ENCODE measurements at regions not wholly inside any gene's neighbourhood (a gene's known extent, or its start where the extent isn't known, plus 50 kb on each side); places are given as distances from the start of the nearest gene placed in this dataset.

DNA sequence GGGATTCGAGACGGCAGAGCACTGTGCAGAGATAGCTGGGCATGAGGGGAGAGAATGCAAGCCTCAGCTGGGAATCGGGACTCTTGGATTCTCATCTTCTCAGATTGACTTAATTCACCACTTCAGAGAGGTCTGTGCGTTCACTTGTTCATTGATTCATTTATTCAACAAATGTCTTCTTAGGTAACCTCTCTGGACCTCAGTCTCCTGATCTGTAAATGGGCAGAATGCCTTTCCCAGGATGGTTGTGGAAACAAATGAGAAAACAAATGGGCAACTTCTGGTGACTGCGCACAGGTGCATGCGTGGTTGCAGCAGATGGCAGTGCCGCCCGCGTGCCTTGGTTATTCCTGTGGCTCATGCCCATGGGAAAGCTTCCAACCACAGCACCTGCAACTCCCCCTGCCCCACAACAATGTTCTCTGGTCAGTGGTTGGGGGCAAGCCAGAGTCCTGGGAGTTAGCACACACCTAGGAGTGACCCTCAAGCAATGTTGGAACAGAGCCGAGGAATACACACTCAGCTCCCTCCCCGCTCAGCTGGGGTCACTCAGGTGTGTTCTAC, 110.1 kb upstream of the RUNX3 start:
- POLR2A ChIA-PET: no interaction called here
- no TSS peak for BruUV-seq (replicated peaks)

DNA sequence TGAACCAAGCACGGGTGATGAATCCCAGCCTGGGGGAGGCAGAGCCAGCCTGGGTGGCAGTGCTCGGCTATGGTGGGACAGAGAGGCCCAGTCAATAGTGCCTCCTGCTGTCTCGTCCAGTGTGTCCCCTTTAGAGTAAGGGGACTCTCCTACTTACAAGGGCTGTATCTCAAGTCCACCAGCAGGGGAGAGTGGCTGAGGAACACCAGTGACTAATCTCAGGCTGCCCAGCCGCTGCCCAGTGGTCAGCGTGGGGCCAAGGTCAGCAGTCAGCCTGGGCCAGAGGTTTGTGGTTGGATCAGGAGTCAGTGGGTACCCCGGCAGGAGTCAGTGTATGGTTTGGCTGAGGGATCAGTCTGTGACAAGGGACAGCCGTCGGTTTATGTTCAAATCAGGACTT, 109.2 kb upstream of the RUNX3 start:
- ATAC-seq (peak; percentile 52), DNase-seq (ENCODE audit: low spot score) (no peak), FAIRE-seq (no peak)
- Histone ChIP-seq H3K79me2 (ENCODE audit: insufficient read depth, low read length) (no peaks in the 10 kb centered on the region), H4K20me1 (ENCODE audit: insufficient read depth, low read length) (no peaks in the 10 kb centered on the region), H3K4me1 (ENCODE audit: insufficient read depth, low read length) (0 out of 2 replicates have a peak, but pooled peaks cover under 1% of the 10 kb centered on the region), H3K4me3 (replicated peaks in 1 of 3; ENCODE audit: insufficient read depth in 1 of 3, low read depth in 2 of 3, low read length in 3 of 3) (no peak overlapping the region), H3K27ac (ENCODE audit: extremely low read length, insufficient read depth, low read length) (no peak overlapping the region), H3K27me3 (ENCODE audit: control insufficient read depth in 1 of 2, insufficient read depth in 2 of 2, low read length in 2 of 2) (peaks cover under 1 to 10% of the 10 kb centered on the region in 2 experiments; a peak in 1 of 5 replicates), H3K9me3 (ENCODE audit: low read length) (no peaks in the 10 kb centered on the region), H3K4me2 (ENCODE audit: low read depth, low read length) (no peak overlapping the region), H3K9ac (ENCODE audit: insufficient read depth, low read depth, low read length) (no peak overlapping the region), H3K36me3 (replicated peaks in 1 of 2; ENCODE audit: control insufficient read depth in 1 of 2, insufficient read depth in 2 of 2, low read length in 2 of 2) (no peaks in the 10 kb centered on the region), H2AFZ (ENCODE audit: low read length) (no peak overlapping the region)
- ChIA-PET POLR2A (no interaction called here), CTCF (ENCODE audit: low intra/inter-chr PET ratio, low total read pairs) (no interaction called here)
- in situ Hi-C loops (cut with HindIII; ENCODE audit: extremely low pct_ligation_motif_present, low pct_unique_long_range_greater_than_20kb): loop anchor here (5.0 kb wide), 2 partner anchors 107 to 192 kb away; partner anchors contain the start of gene RUNX3
- WGBS (ENCODE audit: low lambda C conversion rate): no CpG with 5 or more reads among the region's 8 CpGs
- BruUV-seq (replicated peaks): no TSS peak
- intact Hi-C loops (cut with micrococcal nuclease; ENCODE audit: unreplicated experiment): loop anchor here (5.0 kb wide), 1 partner anchor 168 kb away; no protein-coding TSS in a partner anchor
- TF ChIP-seq, protein P1, sequence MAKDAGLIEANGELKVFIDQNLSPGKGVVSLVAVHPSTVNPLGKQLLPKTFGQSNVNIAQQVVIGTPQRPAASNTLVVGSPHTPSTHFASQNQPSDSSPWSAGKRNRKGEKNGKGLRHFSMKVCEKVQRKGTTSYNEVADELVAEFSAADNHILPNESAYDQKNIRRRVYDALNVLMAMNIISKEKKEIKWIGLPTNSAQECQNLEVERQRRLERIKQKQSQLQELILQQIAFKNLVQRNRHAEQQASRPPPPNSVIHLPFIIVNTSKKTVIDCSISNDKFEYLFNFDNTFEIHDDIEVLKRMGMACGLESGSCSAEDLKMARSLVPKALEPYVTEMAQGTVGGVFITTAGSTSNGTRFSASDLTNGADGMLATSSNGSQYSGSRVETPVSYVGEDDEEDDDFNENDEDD (CRISPR knock-in tag; IDR thresholded peaks at IDR 0.05; ENCODE audit: borderline replicate concordance): no peak
- no peak for TF ChIP-seq RXRB (CRISPR knock-in tag; IDR thresholded peaks at IDR 0.05; ENCODE audit: borderline replicate concordance)
- TF ChIP-seq, protein P2, sequence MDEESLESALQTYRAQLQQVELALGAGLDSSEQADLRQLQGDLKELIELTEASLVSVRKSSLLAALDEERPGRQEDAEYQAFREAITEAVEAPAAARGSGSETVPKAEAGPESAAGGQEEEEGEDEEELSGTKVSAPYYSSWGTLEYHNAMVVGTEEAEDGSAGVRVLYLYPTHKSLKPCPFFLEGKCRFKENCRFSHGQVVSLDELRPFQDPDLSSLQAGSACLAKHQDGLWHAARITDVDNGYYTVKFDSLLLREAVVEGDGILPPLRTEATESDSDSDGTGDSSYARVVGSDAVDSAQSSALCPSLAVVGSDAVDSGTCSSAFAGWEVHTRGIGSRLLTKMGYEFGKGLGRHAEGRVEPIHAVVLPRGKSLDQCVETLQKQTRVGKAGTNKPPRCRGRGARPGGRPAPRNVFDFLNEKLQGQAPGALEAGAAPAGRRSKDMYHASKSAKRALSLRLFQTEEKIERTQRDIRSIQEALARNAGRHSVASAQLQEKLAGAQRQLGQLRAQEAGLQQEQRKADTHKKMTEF (CRISPR knock-in tag; IDR thresholded peaks at IDR 0.05): no peak
- TF ChIP-seq SIX1 (CRISPR knock-in tag; IDR thresholded peaks at IDR 0.05; ENCODE audit: borderline replicate concordance): no peak
- TF ChIP-seq ZNF550 (CRISPR knock-in tag; IDR thresholded peaks at IDR 0.05; ENCODE audit: borderline replicate concordance): no peak
- no peak for TF ChIP-seq ZNF383 (CRISPR knock-in tag; IDR thresholded peaks at IDR 0.05; ENCODE audit: borderline replicate concordance)
- no peak for TF ChIP-seq MED1 (CRISPR knock-in tag; IDR thresholded peaks at IDR 0.05)
- no peak for TF ChIP-seq NCOR1 (IDR thresholded peaks at IDR 0.05; ENCODE audit: borderline replicate concordance, low read length)
- TF ChIP-seq U2AF2 (IDR thresholded peaks at IDR 0.05; ENCODE audit: low read depth, low read length): no peak
- 0 out of 2 replicates have a peak, but pooled peaks have one; percentile 13 for TF ChIP-seq STAG1 (CRISPR knock-in tag; IDR thresholded peaks at IDR 0.05)
- no peak for TF ChIP-seq ZFP82 (CRISPR knock-in tag; IDR thresholded peaks at IDR 0.05; ENCODE audit: borderline replicate concordance)
- TF ChIP-seq SIN3B (IDR thresholded peaks at IDR 0.05; ENCODE audit: low read length): no peak
- TF ChIP-seq ZBTB38 (CRISPR knock-in tag; IDR thresholded peaks at IDR 0.05): no peak

More for the DNA sequence above, 110.1 kb upstream of the RUNX3 start:
- H3K4me3 ChIP-seq (replicated peaks in 1 of 3; ENCODE audit: insufficient read depth in 1 of 3, low read depth in 2 of 3, low read length in 3 of 3): no peak overlapping the region
- H2AFZ ChIP-seq (ENCODE audit: low read length): no peak overlapping the region
- no peaks in the 10 kb centered on the region for H3K9me3 ChIP-seq (ENCODE audit: low read length)
- intact Hi-C loops (cut with micrococcal nuclease; ENCODE audit: unreplicated experiment): no loop called here
- no peaks in the 10 kb centered on the region for H4K20me1 ChIP-seq (ENCODE audit: insufficient read depth, low read length)
- in situ Hi-C loops (cut with HindIII; ENCODE audit: extremely low pct_ligation_motif_present, low pct_unique_long_range_greater_than_20kb): no loop called here
- TF ChIP-seq ZNF510 (CRISPR knock-in tag; IDR thresholded peaks at IDR 0.05; ENCODE audit: low read depth) (no peak), SMARCC2 (IDR thresholded peaks at IDR 0.05) (no peak), ZBTB7A (CRISPR knock-in tag; IDR thresholded peaks at IDR 0.05) (no peak), ZFP36 (IDR thresholded peaks at IDR 0.05; ENCODE audit: borderline replicate concordance, low read depth, low read length, partially characterized antibody) (no peak), ZNF136 (CRISPR knock-in tag; IDR thresholded peaks at IDR 0.05; ENCODE audit: low read depth) (no peak), ZNF577 (CRISPR knock-in tag; IDR thresholded peaks at IDR 0.05; ENCODE audit: borderline replicate concordance, low read depth) (no peak), ZNF761 (CRISPR knock-in tag; conservative IDR thresholded peaks at IDR 0.05) (no peak), MLLT10 (CRISPR knock-in tag; IDR thresholded peaks at IDR 0.05) (no peak), ZNF160 (CRISPR knock-in tag; IDR thresholded peaks at IDR 0.05) (no peak)
- no peak overlapping the region for H3K9ac ChIP-seq (ENCODE audit: insufficient read depth, low read depth, low read length)
- 49% methylated on average over 4 of the region's 11 CpGs for WGBS (ENCODE audit: low lambda C conversion rate)
- H3K36me3 ChIP-seq (replicated peaks in 1 of 2; ENCODE audit: control insufficient read depth in 1 of 2, insufficient read depth in 2 of 2, low read length in 2 of 2): no peaks in the 10 kb centered on the region
- H3K27ac ChIP-seq (ENCODE audit: extremely low read length, insufficient read depth, low read length): no peak overlapping the region
- FAIRE-seq: no peak
- no peak overlapping the region for H3K4me2 ChIP-seq (ENCODE audit: low read depth, low read length)
- H3K79me2 ChIP-seq (ENCODE audit: insufficient read depth, low read length): no peaks in the 10 kb centered on the region
- no peak for DNase-seq (ENCODE audit: low spot score)
- no peaks in the 10 kb centered on the region for H3K4me1 ChIP-seq (ENCODE audit: insufficient read depth, low read length)
- peaks cover 0 to under 1% of the 10 kb centered on the region in 2 experiments; a peak in 1 of 5 replicates for H3K27me3 ChIP-seq (ENCODE audit: control insufficient read depth in 1 of 2, insufficient read depth in 2 of 2, low read length in 2 of 2)
- ATAC-seq: no peak
- CTCF ChIA-PET (ENCODE audit: low intra/inter-chr PET ratio, low total read pairs): no interaction called here

Measured in HepG2 (cell line).